Common myeloid progenitor, CD34-positive (primary cell): ENCODE measurements at regions not wholly inside any gene's neighbourhood (a gene's known extent, or its start where the extent isn't known, plus 50 kb on each side); places are given as distances from the start of the nearest gene placed in this dataset.

Experiments used
- CTCF ChIA-PET: fragments of 350-600 bp; sonication (Branson Sonifier 250); formaldehyde crosslinking; loops from one replicate; lab custom pipeline; 2021; ENCODE audit warnings: antibody characterized with exemption; lab: Charles Lee
- POLR2A ChIA-PET: fragments of 350-600 bp; sonication (Branson Sonifier 250); formaldehyde crosslinking; loops from one replicate; lab custom pipeline; 2021; ENCODE audit warnings: antibody characterized with exemption; lab: Charles Lee
- DNase-seq, 3 donors: peaks; one replicate each; pipeline versions ENCODE4 v3.0.0 to v3.0.0-alpha.2; 2013
- H3K27ac ChIP-seq, 2 experiments: 1 replicate in 1 of 2; 2 replicates in 1 of 2; pipeline ENCODE4 v1.7.0; 2013; ENCODE audit warnings: inconsistent platforms in 2 of 2, low read length in 2 of 2, mild to moderate bottlenecking in 2 of 2, low read depth in 1 of 2, moderate library complexity in 1 of 2; ENCODE audit not compliant: severe bottlenecking in 2 of 2, insufficient read depth in 1 of 2, poor library complexity in 1 of 2
- H3K27me3 ChIP-seq, 5 experiments: replicated peaks in 2 of 5; 1 replicate in 3 of 5; 2 replicates in 2 of 5; pipeline versions ENCODE4 v1.6.1 to v1.7.0; 2013; ENCODE audit warnings: low read length in 4 of 5, mild to moderate bottlenecking in 2 of 5, moderate library complexity in 2 of 5, inconsistent platforms in 1 of 5; ENCODE audit not compliant: insufficient read depth in 5 of 5, control insufficient read depth in 4 of 5
- H3K36me3 ChIP-seq, 4 experiments: 1 replicate in 2 of 4; 2 replicates in 2 of 4; pipeline versions ENCODE4 v1.6.1 to v1.7.0; 2013; ENCODE audit warnings: low read length in 3 of 4, control low read depth in 1 of 4, mild to moderate bottlenecking in 1 of 4; ENCODE audit not compliant: control insufficient read depth in 4 of 4, insufficient read depth in 4 of 4
- H3K4me1 ChIP-seq, 4 experiments: 1 replicate in 3 of 4; 2 replicates in 1 of 4; pipeline versions ENCODE4 v1.6.1 to v1.7.1; 2013; ENCODE audit warnings: low read length in 3 of 4, mild to moderate bottlenecking in 3 of 4, control low read depth in 1 of 4, inconsistent platforms in 1 of 4, moderate library complexity in 1 of 4; ENCODE audit not compliant: control insufficient read depth in 4 of 4, insufficient read depth in 4 of 4; ENCODE audit errors: control extremely low read depth in 1 of 4
- H3K4me3 ChIP-seq, 7 experiments: 1 replicate in 4 of 7; 2 replicates in 3 of 7; pipeline versions ENCODE4 v1.5.1 to v1.7.0; 2013; ENCODE audit warnings: mild to moderate bottlenecking in 7 of 7, low read length in 6 of 7, moderate library complexity in 6 of 7, inconsistent platforms in 2 of 7, low read depth in 2 of 7, control low read depth in 1 of 7; ENCODE audit not compliant: insufficient read depth in 4 of 7, control insufficient read depth in 1 of 7; ENCODE audit errors: extremely low read depth in 1 of 7
- H3K9me3 ChIP-seq, 5 experiments: 1 replicate in 4 of 5; 2 replicates in 1 of 5; pipeline versions ENCODE4 v1.6.1 to v1.7.1; 2013; ENCODE audit warnings: low read length in 4 of 5, mild to moderate bottlenecking in 2 of 5, inconsistent platforms in 1 of 5, low read depth in 1 of 5, moderate library complexity in 1 of 5; ENCODE audit not compliant: control insufficient read depth in 4 of 5, insufficient read depth in 2 of 5; ENCODE audit errors: control extremely low read depth in 1 of 5
- WGBS: methylation state at CpG from one replicate; pipeline ENCODE4 v1.1.5; 2013; ENCODE audit not compliant: insufficient coverage; 5-methylcytosine and 5-hydroxymethylcytosine counted together

DNA sequence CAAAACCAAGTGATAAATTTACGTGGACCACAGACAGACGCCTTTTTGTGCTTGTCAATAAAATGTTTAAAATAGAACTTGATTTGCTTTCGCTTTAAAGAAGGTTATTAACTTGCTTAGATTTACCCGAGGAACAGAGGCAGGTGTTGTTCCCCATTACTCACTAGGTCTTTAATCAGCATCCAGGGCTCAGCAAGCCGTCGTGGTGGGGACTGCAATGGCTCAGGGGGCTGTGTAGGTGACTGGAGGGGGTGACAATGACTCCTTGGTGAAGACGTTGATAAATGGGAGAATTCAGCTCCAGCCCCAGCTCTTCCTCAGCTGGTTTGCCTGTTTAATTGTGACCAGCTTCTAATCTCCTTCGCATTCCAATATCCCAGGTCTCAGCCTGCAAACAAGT is 231.4 kb downstream of the TMEM114 start:
- CTCF ChIA-PET: no interaction called here
- H3K4me3 ChIP-seq: no peak overlapping the region
- POLR2A ChIA-PET: no interaction called here

DNA sequence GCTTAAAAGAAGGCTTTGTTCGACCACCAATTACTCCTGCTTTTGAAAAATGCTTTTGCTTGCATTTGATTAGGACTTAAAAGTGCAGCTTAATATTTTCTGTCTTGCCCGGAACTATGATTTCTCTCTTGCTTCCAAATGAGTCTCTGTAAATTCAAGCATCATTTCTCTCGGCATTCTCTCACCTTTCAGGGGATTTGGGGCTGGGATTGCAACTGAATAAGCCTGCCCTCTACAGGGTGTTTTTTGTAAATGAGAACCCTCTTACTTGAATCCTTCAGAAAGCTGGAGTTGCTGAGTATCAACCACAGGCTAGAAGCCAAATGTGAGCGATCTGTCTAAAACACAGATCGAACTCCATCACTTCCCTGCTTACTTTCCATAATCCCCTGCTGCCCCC is 234.6 kb downstream of the TMEM114 start:
- 41% methylated on average over 4 of the region's 5 CpGs for WGBS
- no peaks in the 10 kb centered on the region for H3K36me3 ChIP-seq
- H3K4me3 ChIP-seq: no peak overlapping the region
- no peaks in the 10 kb centered on the region for H3K27me3 ChIP-seq
- H3K4me1 ChIP-seq: no peaks in the 10 kb centered on the region
- H3K27ac ChIP-seq: no peak overlapping the region
- no peaks in the 10 kb centered on the region for H3K9me3 ChIP-seq
- CTCF ChIA-PET: no interaction called here
- POLR2A ChIA-PET: no interaction called here
- DNase-seq: no peak

More for the DNA sequence above, 231.4 kb downstream of the TMEM114 start:
- H3K27ac ChIP-seq: no peak overlapping the region
- H3K27me3 ChIP-seq: no peaks in the 10 kb centered on the region
- H3K4me1 ChIP-seq: no peaks in the 10 kb centered on the region
- H3K36me3 ChIP-seq: no peaks in the 10 kb centered on the region
- no peaks in the 10 kb centered on the region for H3K9me3 ChIP-seq
- WGBS: 72% methylated on average over 8 of the region's 8 CpGs
- DNase-seq: no peak

GRCh38 chr16:8346294-8346693 is 244.0 kb downstream of the TMEM114 start:
- Histone ChIP-seq H3K4me1 (no peaks in the 10 kb centered on the region), H3K36me3 (no peaks in the 10 kb centered on the region), H3K9me3 (no peaks in the 10 kb centered on the region), H3K27me3 (no peaks in the 10 kb centered on the region), H3K27ac (no peak overlapping the region), H3K4me3 (no peak overlapping the region)
- CTCF ChIA-PET: no interaction called here
- DNase-seq: peak in 2 of 3 donors; percentile 1 to 8
- POLR2A ChIA-PET: no interaction called here
- 49% methylated on average over 3 of the region's 3 CpGs for WGBS

GRCh38 chr16:8342276-8342675 is 248.0 kb downstream of the TMEM114 start:
- Histone ChIP-seq H3K4me3 (no peak overlapping the region), H3K4me1 (no peaks in the 10 kb centered on the region), H3K9me3 (no peaks in the 10 kb centered on the region), H3K27me3 (no peaks in the 10 kb centered on the region), H3K36me3 (no peaks in the 10 kb centered on the region), H3K27ac (no peak overlapping the region)
- WGBS: no CpG with 5 or more reads among the region's 4 CpGs
- ChIA-PET POLR2A (no interaction called here), CTCF (no interaction called here)
- no peak for DNase-seq

GRCh38 chr16:8330761-8331160 is 259.6 kb downstream of the TMEM114 start:
- no peaks in the 10 kb centered on the region for H3K36me3 ChIP-seq
- no peak for DNase-seq
- H3K27ac ChIP-seq: no peak overlapping the region
- H3K4me1 ChIP-seq: no peaks in the 10 kb centered on the region
- H3K9me3 ChIP-seq: no peaks in the 10 kb centered on the region
- POLR2A ChIA-PET: no interaction called here
- no peak overlapping the region for H3K4me3 ChIP-seq
- CTCF ChIA-PET: no interaction called here
- no peaks in the 10 kb centered on the region for H3K27me3 ChIP-seq
- 76% methylated on average over 5 of the region's 5 CpGs for WGBS

DNA sequence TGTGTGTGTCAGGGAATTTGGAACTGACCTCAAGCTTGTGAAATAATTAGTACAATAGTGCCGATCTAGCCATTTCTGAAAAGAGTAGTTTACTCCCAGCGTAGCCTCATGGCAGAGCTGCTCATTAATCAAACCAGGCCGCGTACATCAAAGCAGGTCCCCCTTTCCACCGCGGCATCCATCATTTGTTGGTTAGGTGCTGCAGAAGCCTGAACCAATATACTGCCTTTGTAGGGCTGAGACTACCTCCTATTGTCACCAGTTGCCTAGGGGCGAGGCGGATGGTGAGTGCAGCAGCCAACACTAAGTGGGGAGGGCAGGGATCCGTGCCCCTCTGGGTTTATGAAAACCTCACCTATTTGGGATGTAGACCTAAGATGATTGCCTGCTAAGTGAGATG is 264.1 kb downstream of the TMEM114 start:
- Histone ChIP-seq H3K4me1 (no peaks in the 10 kb centered on the region), H3K27me3 (no peaks in the 10 kb centered on the region), H3K36me3 (no peaks in the 10 kb centered on the region), H3K27ac (no peak overlapping the region), H3K4me3 (no peak overlapping the region), H3K9me3 (no peaks in the 10 kb centered on the region)
- POLR2A ChIA-PET: no interaction called here
- CTCF ChIA-PET: interaction anchor here (0.7 to 1.2 kb wide), 2 partner anchors 9 to 25 kb away, joined by 3 read pairs; no protein-coding TSS in a partner anchor
- WGBS: 88% methylated on average over 8 of the region's 9 CpGs
- DNase-seq: no peak

DNA sequence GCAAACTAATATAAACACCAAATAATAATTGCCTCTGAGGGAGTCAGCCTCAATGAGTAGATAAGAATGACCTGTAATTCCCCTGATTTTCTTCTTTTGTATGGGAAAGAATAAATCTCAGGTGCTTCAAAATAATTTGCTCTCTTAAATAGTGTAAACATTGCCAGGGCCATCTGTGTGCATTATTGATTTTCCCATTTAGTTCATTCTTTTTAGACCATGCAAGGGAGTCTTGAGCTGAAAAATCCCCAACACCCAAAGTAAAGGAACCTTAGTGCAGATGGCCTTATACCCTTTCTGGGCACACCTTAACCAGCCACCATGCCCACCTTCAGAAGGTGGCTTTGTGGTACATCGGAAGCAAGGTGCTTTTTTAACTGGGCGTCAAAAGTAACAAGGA is 267.2 kb downstream of the TMEM114 start:
- Histone ChIP-seq H3K9me3 (no peaks in the 10 kb centered on the region), H3K27ac (no peak overlapping the region), H3K4me1 (no peaks in the 10 kb centered on the region), H3K4me3 (no peak overlapping the region), H3K36me3 (no peaks in the 10 kb centered on the region), H3K27me3 (no peaks in the 10 kb centered on the region)
- 100% methylated on average over 1 of the region's 2 CpGs for WGBS
- DNase-seq: no peak
- POLR2A ChIA-PET: no interaction called here
- CTCF ChIA-PET: no interaction called here
